Upper lobe of right lung (tissue), 1 donor: ENCODE measurements at regions not wholly inside any gene's neighbourhood (a gene's known extent, or its start where the extent isn't known, plus 50 kb on each side); places are given as distances from the start of the nearest gene placed in this dataset.

Source experiments
- ATAC-seq: fragments of 200-7000 bp; cut with Tn5 transposase; one replicate; pipeline ENCODE4 v1.9.1; 2020; ENCODE audit warnings: mild to moderate bottlenecking, moderate library complexity
- DNase-seq: peaks from one replicate; pipeline ENCODE4 v3.0.0-alpha.2; 2020
- H3K27ac ChIP-seq: fragments of 200-600 bp; one replicate; pipeline ENCODE4 v1.8.0; 2022
- H3K27me3 ChIP-seq: fragments of 200-600 bp; one replicate; pipeline ENCODE4 v1.8.0; 2022; ENCODE audit warnings: mild to moderate bottlenecking
- H3K36me3 ChIP-seq: fragments of 200-600 bp; one replicate; pipeline ENCODE4 v1.8.0; 2022
- H3K4me1 ChIP-seq: fragments of 200-600 bp; one replicate; pipeline ENCODE4 v1.8.0; 2022
- H3K4me3 ChIP-seq: fragments of 200-600 bp; one replicate; pipeline ENCODE4 v1.8.0; 2022; ENCODE audit warnings: mild to moderate bottlenecking
- H3K9me3 ChIP-seq: fragments of 200-600 bp; one replicate; pipeline ENCODE4 v1.8.0; 2022
- intact Hi-C: fragments of 100-400 bp; cut with DNase I; formaldehyde crosslinking; loops from one replicate; pipeline ENCODE4 v1.11.0; 2022
- TF ChIP-seq, protein P1 (sequence below): fragments of 200-600 bp; IDR thresholded peaks from one replicate; pipeline ENCODE4 v1.8.0; 2022; ENCODE audit warnings: antibody characterized with exemption
- donor health status: DM: no; HTN: yes; CAD: no; lungs with severe emphysema.

DNA sequence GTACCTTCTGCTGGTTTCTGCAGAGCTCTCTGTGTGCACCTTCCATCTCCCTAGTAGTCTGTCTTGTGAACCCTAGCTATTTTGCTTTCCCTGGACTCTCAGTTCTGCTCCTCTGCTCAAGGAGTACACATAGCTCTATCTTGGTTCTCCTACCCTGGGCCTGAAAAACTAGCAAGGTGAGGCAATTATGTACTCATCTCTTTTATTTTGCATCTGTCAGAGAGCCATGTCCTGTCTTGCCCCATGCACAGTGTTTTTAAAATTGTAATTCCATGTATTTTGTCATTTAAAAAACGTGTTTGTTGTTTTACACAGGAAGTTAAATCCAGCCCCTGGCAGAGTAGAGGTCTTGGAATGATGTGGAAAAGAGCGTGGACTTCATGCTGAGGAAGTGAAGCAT, 684.9 kb upstream of the CPEB2 start:
- Histone ChIP-seq H3K36me3 (no peaks in the 10 kb centered on the region), H3K27ac (no peak overlapping the region), H3K4me3 (no peak overlapping the region), H3K27me3 (no peaks in the 10 kb centered on the region), H3K4me1 (no peaks in the 10 kb centered on the region), H3K9me3 (no peaks in the 10 kb centered on the region)
- intact Hi-C loops = no loop called here
- DNase-seq = no peak
- TF ChIP-seq, protein P1, sequence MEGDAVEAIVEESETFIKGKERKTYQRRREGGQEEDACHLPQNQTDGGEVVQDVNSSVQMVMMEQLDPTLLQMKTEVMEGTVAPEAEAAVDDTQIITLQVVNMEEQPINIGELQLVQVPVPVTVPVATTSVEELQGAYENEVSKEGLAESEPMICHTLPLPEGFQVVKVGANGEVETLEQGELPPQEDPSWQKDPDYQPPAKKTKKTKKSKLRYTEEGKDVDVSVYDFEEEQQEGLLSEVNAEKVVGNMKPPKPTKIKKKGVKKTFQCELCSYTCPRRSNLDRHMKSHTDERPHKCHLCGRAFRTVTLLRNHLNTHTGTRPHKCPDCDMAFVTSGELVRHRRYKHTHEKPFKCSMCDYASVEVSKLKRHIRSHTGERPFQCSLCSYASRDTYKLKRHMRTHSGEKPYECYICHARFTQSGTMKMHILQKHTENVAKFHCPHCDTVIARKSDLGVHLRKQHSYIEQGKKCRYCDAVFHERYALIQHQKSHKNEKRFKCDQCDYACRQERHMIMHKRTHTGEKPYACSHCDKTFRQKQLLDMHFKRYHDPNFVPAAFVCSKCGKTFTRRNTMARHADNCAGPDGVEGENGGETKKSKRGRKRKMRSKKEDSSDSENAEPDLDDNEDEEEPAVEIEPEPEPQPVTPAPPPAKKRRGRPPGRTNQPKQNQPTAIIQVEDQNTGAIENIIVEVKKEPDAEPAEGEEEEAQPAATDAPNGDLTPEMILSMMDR = no peak
- no peak for ATAC-seq

DNA sequence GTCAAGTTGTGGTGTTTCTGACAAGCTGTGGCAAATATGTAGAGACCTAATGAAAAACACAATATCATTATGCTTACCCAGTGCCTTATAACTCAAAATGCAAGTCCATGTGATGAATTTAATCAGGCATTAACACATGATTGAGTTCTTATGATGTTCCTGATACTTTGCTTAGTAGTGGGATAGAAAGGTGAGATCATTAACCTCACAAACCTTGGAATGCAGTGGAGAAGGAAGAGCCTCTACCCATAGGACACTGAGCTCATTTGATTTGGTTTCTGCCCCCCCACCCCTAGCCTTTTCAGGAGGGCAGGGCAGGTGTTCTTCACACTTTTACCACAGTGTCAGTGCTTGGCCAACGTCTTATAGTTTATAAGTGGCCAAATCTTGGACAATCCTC, 683.6 kb upstream of the CPEB2 start:
- Histone ChIP-seq H3K27me3 (no peaks in the 10 kb centered on the region), H3K36me3 (no peaks in the 10 kb centered on the region), H3K27ac (no peak overlapping the region), H3K4me3 (no peak overlapping the region), H3K9me3 (no peaks in the 10 kb centered on the region), H3K4me1 (no peaks in the 10 kb centered on the region)
- intact Hi-C loops = no loop called here
- TF ChIP-seq, protein P1 = no peak
- ATAC-seq = no peak
- DNase-seq = no peak

DNA sequence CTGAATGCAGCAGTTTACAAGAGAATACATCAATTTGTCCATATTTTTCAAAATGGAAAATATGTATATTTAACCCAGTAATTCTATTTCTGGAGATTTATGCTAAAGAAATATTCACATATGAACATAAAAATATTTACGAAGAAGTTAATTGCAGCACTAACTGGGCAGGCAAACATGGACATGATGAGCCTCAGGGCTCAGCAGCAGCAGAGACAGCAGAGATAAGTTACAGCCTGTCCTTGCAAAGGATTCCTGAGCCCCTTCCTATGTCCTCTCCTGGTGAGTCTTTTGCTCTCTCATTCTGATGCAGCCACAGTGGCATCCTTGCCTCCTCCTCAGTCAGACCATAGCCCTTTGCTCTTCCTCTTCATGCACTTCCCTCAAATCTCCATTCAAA, 680.6 kb upstream of the CPEB2 start:
- Histone ChIP-seq H3K27ac (no peak overlapping the region), H3K36me3 (no peaks in the 10 kb centered on the region), H3K27me3 (no peaks in the 10 kb centered on the region), H3K4me1 (no peaks in the 10 kb centered on the region), H3K9me3 (no peaks in the 10 kb centered on the region), H3K4me3 (no peak overlapping the region)
- DNase-seq = no peak
- TF ChIP-seq, protein P1 = no peak
- intact Hi-C loops = no loop called here
- ATAC-seq = no peak

DNA sequence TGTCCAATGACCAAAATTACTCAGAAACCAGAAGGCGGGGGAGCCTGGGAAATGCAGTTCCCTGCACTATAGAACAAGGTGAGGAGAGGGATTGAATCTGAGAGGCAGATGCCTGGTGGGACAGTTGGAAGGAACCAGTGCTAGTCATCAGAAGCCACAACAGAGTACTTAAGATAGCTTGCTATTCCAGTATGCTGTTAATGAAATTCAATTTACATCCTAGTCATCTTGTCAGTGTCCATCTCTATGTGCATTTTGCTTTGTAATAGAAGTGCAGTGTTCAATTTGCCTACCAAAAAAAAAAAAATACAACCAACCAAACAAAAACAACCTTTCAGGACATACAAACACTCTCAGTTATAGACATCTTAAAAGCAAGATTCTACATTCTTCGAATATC, 679.1 kb upstream of the CPEB2 start:
- DNase-seq = no peak
- no peak overlapping the region for H3K4me3 ChIP-seq
- ATAC-seq = no peak
- no peaks in the 10 kb centered on the region for H3K9me3 ChIP-seq
- intact Hi-C loops = no loop called here
- no peak overlapping the region for H3K27ac ChIP-seq
- TF ChIP-seq, protein P1 = no peak
- H3K27me3 ChIP-seq = no peaks in the 10 kb centered on the region
- H3K4me1 ChIP-seq = no peaks in the 10 kb centered on the region
- H3K36me3 ChIP-seq = no peaks in the 10 kb centered on the region

DNA sequence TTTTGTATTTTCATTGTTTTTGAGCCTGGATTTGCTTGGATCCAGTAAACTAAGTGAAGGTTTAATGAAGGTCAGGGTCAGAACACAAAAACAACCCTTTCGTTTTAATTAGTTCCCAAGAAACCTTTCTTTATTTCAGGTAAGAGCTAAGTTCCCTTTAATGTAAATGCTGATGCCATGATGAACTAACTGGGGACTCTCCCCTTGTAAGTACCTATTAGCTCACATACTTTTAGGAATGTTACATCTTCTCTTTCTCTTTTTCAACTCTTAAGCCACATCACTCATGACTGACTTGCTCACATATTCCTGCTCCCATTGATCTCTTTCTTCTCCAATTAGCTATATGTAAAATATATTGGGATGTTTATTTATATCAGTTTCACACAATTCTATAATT, 673.1 kb upstream of the CPEB2 start:
- intact Hi-C loops = no loop called here
- Histone ChIP-seq H3K4me1 (no peaks in the 10 kb centered on the region), H3K27me3 (no peaks in the 10 kb centered on the region), H3K4me3 (no peak overlapping the region), H3K36me3 (no peaks in the 10 kb centered on the region), H3K9me3 (no peaks in the 10 kb centered on the region), H3K27ac (no peak overlapping the region)
- TF ChIP-seq, protein P1 = no peak
- ATAC-seq = no peak
- no peak for DNase-seq

DNA sequence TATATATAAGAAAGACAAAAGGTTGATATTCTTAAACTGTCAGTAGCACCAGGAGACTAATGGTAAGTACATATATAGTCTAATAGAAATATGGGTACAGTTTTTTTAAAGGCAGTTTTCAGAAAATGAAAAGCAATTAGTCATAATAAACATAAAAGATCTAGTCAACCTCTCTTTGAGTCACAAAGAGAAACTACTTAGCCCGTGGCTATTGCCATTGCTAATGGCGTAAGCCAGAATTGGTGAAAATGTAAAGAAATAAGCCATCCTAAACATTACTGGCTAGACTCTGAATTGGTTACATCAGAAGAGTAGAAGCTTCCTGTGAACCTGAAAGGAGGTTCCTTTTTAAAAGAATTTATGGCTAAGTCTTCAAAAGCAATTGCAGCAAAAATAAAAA, 668.7 kb upstream of the CPEB2 start:
- H3K36me3 ChIP-seq = no peaks in the 10 kb centered on the region
- H3K9me3 ChIP-seq = no peaks in the 10 kb centered on the region
- no peak overlapping the region for H3K4me3 ChIP-seq
- no peak for DNase-seq
- TF ChIP-seq, protein P1 = no peak
- intact Hi-C loops = no loop called here
- H3K27ac ChIP-seq = no peak overlapping the region
- H3K27me3 ChIP-seq = no peaks in the 10 kb centered on the region
- ATAC-seq = no peak
- no peaks in the 10 kb centered on the region for H3K4me1 ChIP-seq
